ENCODE measurements at regions not wholly inside any gene's neighbourhood (a gene's known extent, or its start where the extent isn't known, plus 50 kb on each side); places are given as distances from the start of the nearest gene placed in this dataset.
A peak's percentile ranks its signal among the peaks of the same experiment; 100 is the strongest.

DNA sequence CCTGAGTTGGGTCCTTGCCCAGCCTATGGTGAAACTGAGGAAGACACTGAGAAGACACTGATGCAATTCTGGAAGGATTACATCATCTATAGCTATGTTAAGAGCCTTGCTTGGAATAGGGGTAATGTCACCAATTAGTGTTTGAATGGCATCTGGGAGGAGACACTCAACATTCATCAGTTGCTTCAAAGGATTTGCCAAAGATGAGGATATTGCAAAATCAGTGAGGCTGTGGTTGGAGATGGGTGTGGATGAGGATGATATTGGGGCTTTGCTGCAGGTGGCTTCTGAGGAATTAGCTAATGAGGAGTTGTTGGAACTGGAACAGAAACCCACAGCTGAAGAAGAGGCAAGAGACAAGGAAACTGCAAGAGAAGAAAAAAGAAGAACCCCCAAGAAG is 146.7 kb upstream of the SP4 start:
- TF ChIP-seq EZH2phosphoT487 (IDR thresholded peaks at IDR 0.05) (no peak), EZH2 (IDR thresholded peaks at IDR 0.05) (no peak)
- TF ChIP-seq, protein P1, sequence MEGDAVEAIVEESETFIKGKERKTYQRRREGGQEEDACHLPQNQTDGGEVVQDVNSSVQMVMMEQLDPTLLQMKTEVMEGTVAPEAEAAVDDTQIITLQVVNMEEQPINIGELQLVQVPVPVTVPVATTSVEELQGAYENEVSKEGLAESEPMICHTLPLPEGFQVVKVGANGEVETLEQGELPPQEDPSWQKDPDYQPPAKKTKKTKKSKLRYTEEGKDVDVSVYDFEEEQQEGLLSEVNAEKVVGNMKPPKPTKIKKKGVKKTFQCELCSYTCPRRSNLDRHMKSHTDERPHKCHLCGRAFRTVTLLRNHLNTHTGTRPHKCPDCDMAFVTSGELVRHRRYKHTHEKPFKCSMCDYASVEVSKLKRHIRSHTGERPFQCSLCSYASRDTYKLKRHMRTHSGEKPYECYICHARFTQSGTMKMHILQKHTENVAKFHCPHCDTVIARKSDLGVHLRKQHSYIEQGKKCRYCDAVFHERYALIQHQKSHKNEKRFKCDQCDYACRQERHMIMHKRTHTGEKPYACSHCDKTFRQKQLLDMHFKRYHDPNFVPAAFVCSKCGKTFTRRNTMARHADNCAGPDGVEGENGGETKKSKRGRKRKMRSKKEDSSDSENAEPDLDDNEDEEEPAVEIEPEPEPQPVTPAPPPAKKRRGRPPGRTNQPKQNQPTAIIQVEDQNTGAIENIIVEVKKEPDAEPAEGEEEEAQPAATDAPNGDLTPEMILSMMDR (IDR thresholded peaks at IDR 0.05) = no peak
- Histone ChIP-seq H3K36me3 (no peaks in the 10 kb centered on the region), H4K20me1 (ENCODE audit: low read depth) (no peaks in the 10 kb centered on the region), H3K79me2 (ENCODE audit: low read depth) (no peaks in the 10 kb centered on the region), H3F3A (ENCODE audit: low read depth) (peaks cover 10% of the 10 kb centered on the region), H3K9me3 (ENCODE audit: low read depth) (no peaks in the 10 kb centered on the region), H3K27ac (no peak overlapping the region), H2AFZ (replicated peaks) (no peak overlapping the region), H3K4me2 (no peak overlapping the region), H3K27me3 (no peaks in the 10 kb centered on the region), H3K9ac (no peak overlapping the region), H3K4me1 (peaks cover 9% of the 10 kb centered on the region), H3K4me3 (no peak overlapping the region)
- Mint-ChIP-seq H3K36me3 (no peaks in the 10 kb centered on the region), H3K27ac (no peak overlapping the region), H3K4me3 (no peak overlapping the region), H3K9me3 (no peaks in the 10 kb centered on the region), H3K4me1 (peaks cover 7% of the 10 kb centered on the region), H3K27me3 (ENCODE audit: insufficient read depth, low read depth) (peaks cover 4% of the 10 kb centered on the region)
- DNase-seq (ENCODE audit: low spot score) = no peak

- Mint-ChIP-seq H3K27ac (no peak overlapping the region), H3K9me3 (no peaks in the 10 kb centered on the region), H3K4me1 (no peaks in the 10 kb centered on the region), H3K27me3 (ENCODE audit: insufficient read depth, low read depth) (no peaks in the 10 kb centered on the region), H3K4me3 (no peak overlapping the region), H3K36me3 (no peaks in the 10 kb centered on the region)
- H3K4me3 ChIP-seq = no peak overlapping the region
- no peak overlapping the region for H2AFZ ChIP-seq (replicated peaks)
- no peaks in the 10 kb centered on the region for H3K9me3 ChIP-seq (ENCODE audit: low read depth)
- no peak overlapping the region for H3K4me2 ChIP-seq
- no peaks in the 10 kb centered on the region for H3F3A ChIP-seq (ENCODE audit: low read depth)
- peak; percentile 60 for DNase-seq (ENCODE audit: low spot score)
- H4K20me1 ChIP-seq (ENCODE audit: low read depth) = no peaks in the 10 kb centered on the region
- H3K36me3 ChIP-seq = no peaks in the 10 kb centered on the region
- no peaks in the 10 kb centered on the region for H3K79me2 ChIP-seq (ENCODE audit: low read depth)
- no peak overlapping the region for H3K27ac ChIP-seq
- no peaks in the 10 kb centered on the region for H3K27me3 ChIP-seq
- H3K4me1 ChIP-seq = peaks cover 22% of the 10 kb centered on the region
- no peak for TF ChIP-seq EZH2phosphoT487 (IDR thresholded peaks at IDR 0.05)
- TF ChIP-seq EZH2 (IDR thresholded peaks at IDR 0.05) = no peak
- TF ChIP-seq, protein P1 (IDR thresholded peaks at IDR 0.05) = peak; percentile 29
- H3K9ac ChIP-seq = no peak overlapping the region
Measured at GRCh38 chr7:21293771-21294170, 134.1 kb upstream of the SP4 start.

DNA sequence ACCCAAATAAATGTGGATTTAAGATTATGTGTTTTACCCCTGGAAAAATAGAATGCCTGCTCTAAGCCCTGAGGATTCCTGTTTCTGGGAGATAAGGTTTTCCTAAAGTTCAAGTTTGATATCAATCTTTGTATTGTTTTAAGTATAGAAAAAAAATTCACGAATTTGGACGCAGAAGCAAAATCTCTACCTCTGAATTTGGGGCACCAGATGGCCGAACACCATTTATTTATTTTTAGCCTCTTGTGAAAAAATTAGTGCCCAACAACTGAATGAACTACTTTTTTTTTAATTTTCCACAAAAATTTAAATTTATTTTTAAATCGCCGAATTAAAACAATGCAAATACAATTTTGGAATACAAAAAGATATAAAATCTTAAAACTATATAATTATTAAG is 128.1 kb upstream of the SP4 start:
- Histone ChIP-seq H3K9me3 (ENCODE audit: low read depth) (no peaks in the 10 kb centered on the region), H4K20me1 (ENCODE audit: low read depth) (no peaks in the 10 kb centered on the region), H3K27ac (no peak overlapping the region), H3K4me3 (no peak overlapping the region), H3F3A (ENCODE audit: low read depth) (no peaks in the 10 kb centered on the region), H2AFZ (replicated peaks) (no peak overlapping the region), H3K79me2 (ENCODE audit: low read depth) (no peaks in the 10 kb centered on the region), H3K27me3 (no peaks in the 10 kb centered on the region), H3K36me3 (no peaks in the 10 kb centered on the region), H3K4me1 (peaks cover 6% of the 10 kb centered on the region), H3K4me2 (no peak overlapping the region), H3K9ac (no peak overlapping the region)
- Mint-ChIP-seq H3K36me3 (no peaks in the 10 kb centered on the region), H3K4me1 (peaks cover 16% of the 10 kb centered on the region), H3K9me3 (no peaks in the 10 kb centered on the region), H3K4me3 (no peak overlapping the region), H3K27me3 (ENCODE audit: insufficient read depth, low read depth) (no peaks in the 10 kb centered on the region), H3K27ac (no peak overlapping the region)
- no peak for DNase-seq (ENCODE audit: low spot score)
- TF ChIP-seq, protein P1 (IDR thresholded peaks at IDR 0.05) = no peak
- TF ChIP-seq EZH2phosphoT487 (IDR thresholded peaks at IDR 0.05) (no peak), EZH2 (IDR thresholded peaks at IDR 0.05) (no peak)

Measured in neural progenitor cell (in vitro differentiated cells).